Activated naive CD4-positive, alpha-beta T cell treated with anti-CD3 and anti-CD28 coated beads, Interleukin-2, amount 10 ng/mL, durations not matched to agents 7 days and 5 days (primary cell): ENCODE measurements at regions not wholly inside any gene's neighbourhood (a gene's known extent, or its start where the extent isn't known, plus 50 kb on each side); places are given as distances from the start of the nearest gene placed in this dataset.

Experiments
- CTCF ChIA-PET: fragments of 350-600 bp; sonication (Branson Sonifier 250); formaldehyde crosslinking; loops from one replicate; lab custom pipeline; 2021; ENCODE audit warnings: antibody characterized with exemption; lab: Charles Lee
- DNase-seq: peaks from one replicate; pipeline ENCODE4 v3.0.0-alpha.2; 2020
- H3K27ac Mint-ChIP-seq: one replicate; pipeline ENCODE4 v1.8.0; 2021; ENCODE audit warnings: mild to moderate bottlenecking, moderate library complexity, mixed read lengths
- H3K27me3 Mint-ChIP-seq: one replicate; pipeline ENCODE4 v1.8.0; 2021; ENCODE audit warnings: mild to moderate bottlenecking, mixed read lengths
- H3K36me3 Mint-ChIP-seq: one replicate; pipeline ENCODE4 v1.8.0; 2021; ENCODE audit warnings: mixed read lengths
- H3K4me1 Mint-ChIP-seq: one replicate; pipeline ENCODE4 v1.8.0; 2021; ENCODE audit warnings: mixed read lengths
- H3K4me3 Mint-ChIP-seq: one replicate; pipeline ENCODE4 v1.8.0; 2021; ENCODE audit warnings: mild to moderate bottlenecking, moderate library complexity, mixed read lengths
- H3K9me3 Mint-ChIP-seq: one replicate; pipeline ENCODE4 v1.8.0; 2021; ENCODE audit warnings: mixed read lengths

- DNase-seq, result no peak
- Mint-ChIP-seq H3K4me3 (no peak overlapping the region), H3K36me3 (no peaks in the 10 kb centered on the region), H3K27ac (no peak overlapping the region), H3K9me3 (no peaks in the 10 kb centered on the region), H3K27me3 (peaks cover 52% of the 10 kb centered on the region), H3K4me1 (peaks cover 15% of the 10 kb centered on the region)
- CTCF ChIA-PET, result no interaction called here
Observed at GRCh38 chr2:172153156-172153555, 50.5 kb upstream of the DLX2 start.

GRCh38 chr2:172153757-172154156 is 51.1 kb upstream of the DLX2 start:
- Mint-ChIP-seq H3K27ac (no peak overlapping the region), H3K9me3 (no peaks in the 10 kb centered on the region), H3K4me3 (no peak overlapping the region), H3K27me3 (peaks cover 53% of the 10 kb centered on the region), H3K36me3 (no peaks in the 10 kb centered on the region), H3K4me1 (peaks cover 13% of the 10 kb centered on the region)
- CTCF ChIA-PET, result no interaction called here
- DNase-seq, result no peak

GRCh38 chr2:172155752-172156151 is 53.1 kb upstream of the DLX2 start:
- peaks cover under 1% of the 10 kb centered on the region for H3K9me3 Mint-ChIP-seq

GRCh38 chr2:172160839-172161238 is 58.1 kb upstream of the DLX2 start:
- Mint-ChIP-seq H3K27ac (no peak overlapping the region), H3K9me3 (peaks cover 2% of the 10 kb centered on the region), H3K4me3 (no peak overlapping the region), H3K27me3 (peaks cover 44% of the 10 kb centered on the region), H3K4me1 (no peaks in the 10 kb centered on the region), H3K36me3 (no peaks in the 10 kb centered on the region)
- no peak for DNase-seq
- CTCF ChIA-PET, result interaction anchor here (1.2 kb wide), 1 partner anchor 34 kb away, joined by 3 read pairs; no protein-coding TSS in a partner anchor

More at GRCh38 chr2:172155752-172156151, 53.1 kb upstream of the DLX2 start:
- CTCF ChIA-PET, result no interaction called here
- Mint-ChIP-seq H3K4me3 (no peak overlapping the region), H3K27me3 (peaks cover 56% of the 10 kb centered on the region), H3K4me1 (peaks cover 13% of the 10 kb centered on the region), H3K36me3 (no peaks in the 10 kb centered on the region), H3K27ac (no peak overlapping the region)
- no peak for DNase-seq

GRCh38 chr2:172162225-172162733 is 59.6 kb upstream of the DLX2 start:
- Mint-ChIP-seq H3K4me3 (no peak overlapping the region), H3K27ac (no peak overlapping the region), H3K4me1 (no peaks in the 10 kb centered on the region), H3K27me3 (peaks cover 35% of the 10 kb centered on the region), H3K9me3 (peaks cover 2% of the 10 kb centered on the region), H3K36me3 (no peaks in the 10 kb centered on the region)
- CTCF ChIA-PET, result no interaction called here
- DNase-seq, result no peak

GRCh38 chr2:172162739-172163336 is 60.1 kb upstream of the DLX2 start:
- Mint-ChIP-seq H3K4me1 (no peaks in the 10 kb centered on the region), H3K9me3 (peaks cover 2% of the 10 kb centered on the region)
- CTCF ChIA-PET, result no interaction called here

GRCh38 chr2:172168917-172169346 is 66.2 kb upstream of the DLX2 start:
- CTCF ChIA-PET, result no interaction called here
- peaks cover 13% of the 10 kb centered on the region for H3K4me1 Mint-ChIP-seq
- no peak overlapping the region for H3K27ac Mint-ChIP-seq
- peaks cover 34% of the 10 kb centered on the region for H3K27me3 Mint-ChIP-seq
- H3K36me3 Mint-ChIP-seq, result no peaks in the 10 kb centered on the region
- no peaks in the 10 kb centered on the region for H3K9me3 Mint-ChIP-seq
- H3K4me3 Mint-ChIP-seq, result no peak overlapping the region
- no peak for DNase-seq

More at GRCh38 chr2:172162739-172163336, 60.1 kb upstream of the DLX2 start:
- no peak for DNase-seq
- H3K36me3 Mint-ChIP-seq, result no peaks in the 10 kb centered on the region
- no peak overlapping the region for H3K27ac Mint-ChIP-seq
- H3K27me3 Mint-ChIP-seq, result peaks cover 36% of the 10 kb centered on the region
- no peak overlapping the region for H3K4me3 Mint-ChIP-seq

- H3K36me3 Mint-ChIP-seq, result no peaks in the 10 kb centered on the region
- no peak overlapping the region for H3K4me3 Mint-ChIP-seq
- H3K27ac Mint-ChIP-seq, result no peak overlapping the region
- no peak for DNase-seq
- CTCF ChIA-PET, result no interaction called here
- peaks cover 40% of the 10 kb centered on the region for H3K27me3 Mint-ChIP-seq
- peaks cover 13% of the 10 kb centered on the region for H3K4me1 Mint-ChIP-seq
- H3K9me3 Mint-ChIP-seq, result no peaks in the 10 kb centered on the region
Observed at GRCh38 chr2:172169611-172170010, 66.9 kb upstream of the DLX2 start.

GRCh38 chr2:172172513-172173173 is 69.9 kb upstream of the DLX2 start:
- H3K4me3 Mint-ChIP-seq, result peak overlapping the region; percentile 53
- H3K4me1 Mint-ChIP-seq, result peaks cover 13% of the 10 kb centered on the region
- no peaks in the 10 kb centered on the region for H3K36me3 Mint-ChIP-seq
- H3K27me3 Mint-ChIP-seq, result peaks cover 40% of the 10 kb centered on the region
- no peaks in the 10 kb centered on the region for H3K9me3 Mint-ChIP-seq
- H3K27ac Mint-ChIP-seq, result no peak overlapping the region
- DNase-seq, result peak; percentile 68
- CTCF ChIA-PET, result interaction anchor here (0.5 to 4.4 kb wide), 10 partner anchors 45 to 538 kb away, joined by 3 to 63 read pairs (median 4); no protein-coding TSS in a partner anchor

GRCh38 chr2:172173174-172173706 is 70.5 kb upstream of the DLX2 start:
- no peaks in the 10 kb centered on the region for H3K9me3 Mint-ChIP-seq
- no peak for DNase-seq
- CTCF ChIA-PET, result interaction anchor here (0.5 to 4.4 kb wide), 10 partner anchors 46 to 537 kb away, joined by 3 to 63 read pairs (median 4); no protein-coding TSS in a partner anchor
- H3K36me3 Mint-ChIP-seq, result no peaks in the 10 kb centered on the region
- H3K27me3 Mint-ChIP-seq, result peaks cover 35% of the 10 kb centered on the region
- no peak overlapping the region for H3K27ac Mint-ChIP-seq
- peaks cover 13% of the 10 kb centered on the region for H3K4me1 Mint-ChIP-seq
- H3K4me3 Mint-ChIP-seq, result peak overlapping the region; percentile 53

- H3K36me3 Mint-ChIP-seq, result no peaks in the 10 kb centered on the region
- no peak overlapping the region for H3K4me3 Mint-ChIP-seq
- CTCF ChIA-PET, result interaction anchor here (2.0 to 3.7 kb wide), 2 partner anchors 284 to 289 kb away, joined by 7 to 20 read pairs; no protein-coding TSS in a partner anchor
- H3K4me1 Mint-ChIP-seq, result peaks cover 39% of the 10 kb centered on the region
- H3K27me3 Mint-ChIP-seq, result peaks cover 24% of the 10 kb centered on the region
- no peaks in the 10 kb centered on the region for H3K9me3 Mint-ChIP-seq
- no peak for DNase-seq
- no peak overlapping the region for H3K27ac Mint-ChIP-seq
Observed at GRCh38 chr2:172177581-172177980, 74.9 kb upstream of the DLX2 start.

- no peaks in the 10 kb centered on the region for H3K36me3 Mint-ChIP-seq
- H3K4me3 Mint-ChIP-seq, result no peak overlapping the region
- no peak overlapping the region for H3K27ac Mint-ChIP-seq
- H3K27me3 Mint-ChIP-seq, result peaks cover 20% of the 10 kb centered on the region
- H3K9me3 Mint-ChIP-seq, result no peaks in the 10 kb centered on the region
- no peak for DNase-seq
- H3K4me1 Mint-ChIP-seq, result peaks cover 39% of the 10 kb centered on the region
- CTCF ChIA-PET, result interaction anchor here (2.0 to 3.7 kb wide), 2 partner anchors 284 to 288 kb away, joined by 7 to 20 read pairs; no protein-coding TSS in a partner anchor
Observed at GRCh38 chr2:172177996-172178395, 75.3 kb upstream of the DLX2 start.

- Mint-ChIP-seq H3K9me3 (no peaks in the 10 kb centered on the region), H3K36me3 (no peaks in the 10 kb centered on the region), H3K27me3 (peaks cover 9% of the 10 kb centered on the region), H3K27ac (no peak overlapping the region), H3K4me3 (no peak overlapping the region), H3K4me1 (peaks cover 33% of the 10 kb centered on the region)
- DNase-seq, result peak; percentile 34
- CTCF ChIA-PET, result interaction anchor here (2.0 to 3.7 kb wide), 2 partner anchors 282 to 287 kb away, joined by 7 to 20 read pairs; no protein-coding TSS in a partner anchor
Observed at GRCh38 chr2:172179045-172179701, 76.5 kb upstream of the DLX2 start.

GRCh38 chr2:172181840-172182239 is 79.1 kb upstream of the DLX2 start:
- no peaks in the 10 kb centered on the region for H3K27me3 Mint-ChIP-seq
- no peak for DNase-seq
- CTCF ChIA-PET, result interaction anchor here (0.6 to 1.0 kb wide), 2 partner anchors 285 to 1735 kb away, joined by 3 read pairs; no protein-coding TSS in a partner anchor
- H3K4me1 Mint-ChIP-seq, result peaks cover 33% of the 10 kb centered on the region
- H3K27ac Mint-ChIP-seq, result no peak overlapping the region
- H3K4me3 Mint-ChIP-seq, result no peak overlapping the region
- no peaks in the 10 kb centered on the region for H3K36me3 Mint-ChIP-seq
- H3K9me3 Mint-ChIP-seq, result peaks cover 7% of the 10 kb centered on the region
